HCT116 (cell line): ENCODE measurements at regions not wholly inside any gene's neighbourhood (a gene's known extent, or its start where the extent isn't known, plus 50 kb on each side); places are given as distances from the start of the nearest gene placed in this dataset.

Source experiments
- ATAC-seq: fragments of 200-7000 bp; cut with Tn5 transposase; 2 replicates; pipeline ENCODE4 v1.9.1; 2020; ENCODE audit warnings: mild to moderate bottlenecking, moderate library complexity
- BruUV-seq: library from RNA; stranded (reverse); fragments of 400-500 nt; replicated peaks from 2 replicates; lab custom pipeline; 2021; lab: Mats Ljungman, UMichigan
- CTCF ChIA-PET: fragments of 300-600 bp; sonication (Branson Sonifier 250); formaldehyde crosslinking; loops from one replicate; lab custom pipeline; 2021; ENCODE audit warnings: antibody characterized with exemption; lab: Charles Lee
- POLR2A ChIA-PET: fragments of 300-600, 350-600 bp; sonication (Branson Sonifier 250); formaldehyde crosslinking; loops from one replicate; lab custom pipeline; 2021; ENCODE audit warnings: antibody characterized with exemption; lab: Charles Lee
- RAD21 ChIA-PET, 2 experiments: fragments of 300-600 bp; sonication (Branson Sonifier 250); formaldehyde crosslinking; loops; one replicate each; lab custom pipeline; 2023; ENCODE audit warnings: low total read pairs in 2 of 2; ENCODE audit not compliant: uncharacterized antibody in 2 of 2, unreplicated experiment in 2 of 2, low non-redundant PET in 1 of 2; lab: Charles Lee
- DNase-seq: peaks from one replicate; pipeline ENCODE4 v3.0.0-alpha.2; 2010; ENCODE audit warnings: low read depth, low spot score
- H2AFZ ChIP-seq: fragments of 200-600 bp; shearing (Covaris generic), sonication (generic); 2 replicates; pipeline ENCODE4 v1.6.1; 2017; ENCODE audit warnings: low read depth, mixed run types, mixed read lengths, antibody characterized with exemption, low read length; ENCODE audit not compliant: poor library complexity, severe bottlenecking
- H3K27ac ChIP-seq: 2 replicates; pipeline ENCODE4 v1.5.1; 2012; ENCODE audit warnings: low read depth, low read length
- H3K27me3 ChIP-seq: fragments of 200-600 bp; sonication (generic); 2 replicates; pipeline ENCODE4 v1.6.1; 2016; ENCODE audit warnings: mixed run types, low read length, mixed read lengths; ENCODE audit not compliant: insufficient read depth
- H3K36me3 ChIP-seq, 2 experiments: fragments of 200-500 bp in 1 of 2; fragments of 200-600 bp in 1 of 2; sonication (Bioruptor generic) in 1 of 2; sonication (generic) in 1 of 2; 2 replicates each; pipeline versions ENCODE4 v1.5.1 to v1.6.1; 2014 to 2016; ENCODE audit warnings: low read length in 2 of 2, inconsistent platforms in 1 of 2, mixed read lengths in 1 of 2, mixed run types in 1 of 2; ENCODE audit not compliant: insufficient read depth in 2 of 2, control insufficient read depth in 1 of 2
- H3K4me1 ChIP-seq, 2 experiments: fragments of 200-600 bp in 1 of 2; sonication (generic) in 1 of 2; 2 replicates each; pipeline versions ENCODE4 v1.5.1 to v1.6.1; 2012 to 2017; ENCODE audit warnings: low read length in 2 of 2, inconsistent platforms in 1 of 2, mild to moderate bottlenecking in 1 of 2, mixed read lengths in 1 of 2, mixed run types in 1 of 2, moderate library complexity in 1 of 2; ENCODE audit not compliant: insufficient read depth in 2 of 2, control insufficient read depth in 1 of 2
- H3K4me2 ChIP-seq: fragments of 200-600 bp; sonication (generic); 2 replicates; pipeline ENCODE4 v1.6.1; 2017; ENCODE audit warnings: mixed run types, low read length, mixed read lengths
- H3K4me3 ChIP-seq, 2 experiments: fragments of 200-600 bp in 1 of 2; sonication (generic) in 1 of 2; replicated peaks in 1 of 2; 2 replicates each; pipeline ENCODE4 v1.5.1; 2011 to 2016; ENCODE audit warnings: low read length in 2 of 2, control low read depth in 1 of 2, low read depth in 1 of 2, mild to moderate bottlenecking in 1 of 2, mixed read lengths in 1 of 2, mixed run types in 1 of 2
- H3K79me2 ChIP-seq: fragments of 200-600 bp; sonication (generic); 2 replicates; pipeline ENCODE4 v1.6.1; 2017; ENCODE audit warnings: mild to moderate bottlenecking, mixed run types, low read length, moderate library complexity, mixed read lengths; ENCODE audit not compliant: insufficient read depth
- H3K9ac ChIP-seq: fragments of 200-600 bp; sonication (generic); 2 replicates; pipeline ENCODE4 v1.6.1; 2016; ENCODE audit warnings: low read length, mixed read lengths
- H3K9me2 ChIP-seq: fragments of 200-600 bp; sonication (generic), shearing (Covaris generic); 2 replicates; pipeline ENCODE4 v1.6.1; 2017; ENCODE audit warnings: mixed run types, mild to moderate bottlenecking, moderate library complexity; ENCODE audit not compliant: insufficient read depth
- H3K9me3 ChIP-seq, 2 experiments: fragments of 200-500 bp in 1 of 2; fragments of 200-600 bp in 1 of 2; sonication (Bioruptor generic) in 1 of 2; sonication (generic) in 1 of 2; 2 replicates each; pipeline ENCODE4 v1.6.1; 2014 to 2017; ENCODE audit warnings: low read length in 2 of 2, mixed read lengths in 2 of 2, inconsistent platforms in 1 of 2, low read depth in 1 of 2, mild to moderate bottlenecking in 1 of 2, mixed run types in 1 of 2, moderate library complexity in 1 of 2; ENCODE audit not compliant: control insufficient read depth in 1 of 2, insufficient read depth in 1 of 2
- H4K20me1 ChIP-seq: fragments of 200-600 bp; sonication (generic), shearing (Covaris generic); 2 replicates; pipeline ENCODE4 v1.6.1; 2017; ENCODE audit warnings: mixed run types, mild to moderate bottlenecking, moderate library complexity; ENCODE audit not compliant: insufficient read depth
- JUND ChIP-seq: IDR thresholded peaks from 2 replicates; pipeline ENCODE4 v1.6.1; 2012
- MAX ChIP-seq: IDR thresholded peaks from 2 replicates; pipeline ENCODE4 v1.6.1; 2012
- POLR2A ChIP-seq: IDR thresholded peaks from 2 replicates; pipeline ENCODE4 v1.7.0; 2011; ENCODE audit warnings: borderline replicate concordance; ENCODE audit not compliant: insufficient read depth, insufficient read length; ENCODE audit errors: extremely low read depth
- POLR2AphosphoS5 ChIP-seq: IDR thresholded peaks from 2 replicates; pipeline ENCODE4 v1.6.1; 2011; ENCODE audit warnings: mild to moderate bottlenecking, low read depth, low read length, moderate library complexity
- RAD21 ChIP-seq: IDR thresholded peaks from 2 replicates; pipeline ENCODE4 v1.6.1; 2012; ENCODE audit warnings: low read depth, mild to moderate bottlenecking
- REST ChIP-seq: IDR thresholded peaks from 2 replicates; pipeline ENCODE4 v1.6.1; 2012; ENCODE audit warnings: low read depth
- SP1 ChIP-seq: IDR thresholded peaks from 2 replicates; pipeline ENCODE4 v1.6.1; 2012; ENCODE audit warnings: low read depth
- ZBTB33 ChIP-seq: IDR thresholded peaks from 2 replicates; pipeline ENCODE4 v1.6.1; 2011; ENCODE audit warnings: mild to moderate bottlenecking, low read length, moderate library complexity; ENCODE audit not compliant: insufficient replicate concordance; ENCODE audit errors: extremely low read depth
- intact Hi-C: fragments of 100-400 bp; cut with micrococcal nuclease; formaldehyde crosslinking; loops from 2 replicates; pipeline ENCODE4 v1.10.0; 2022

- no peak for TF ChIP-seq JUND
- no peak for TF ChIP-seq RAD21
- no peak for TF ChIP-seq REST
- no peak for TF ChIP-seq ZBTB33
- no peak for TF ChIP-seq POLR2A
- TF ChIP-seq SP1 = no peak
- TF ChIP-seq MAX = no peak
- no peak for TF ChIP-seq POLR2AphosphoS5
- DNase-seq (no peak), ATAC-seq (no peak)
- H3K27me3 ChIP-seq = no peaks in the 10 kb centered on the region
- ChIA-PET CTCF (no interaction called here), POLR2A (no interaction called here), RAD21 (no interaction called here)
- H3K4me2 ChIP-seq = no peak overlapping the region
- H3K9ac ChIP-seq = no peak overlapping the region
- no peak overlapping the region for H3K4me3 ChIP-seq
- H4K20me1 ChIP-seq = no peaks in the 10 kb centered on the region
- H3K36me3 ChIP-seq = no peaks in the 10 kb centered on the region
- intact Hi-C loops = no loop called here
- H3K27ac ChIP-seq = no peak overlapping the region
- H2AFZ ChIP-seq = no peak overlapping the region
- peaks cover 3 to 7% of the 10 kb centered on the region in 2 experiments; a peak in 3 of 4 replicates for H3K4me1 ChIP-seq
- H3K9me2 ChIP-seq = no peaks in the 10 kb centered on the region
- H3K79me2 ChIP-seq = no peaks in the 10 kb centered on the region
- no TSS peak for BruUV-seq
- no peaks in the 10 kb centered on the region for H3K9me3 ChIP-seq
Observed at GRCh38 chr9:96075111-96075510, 199.6 kb downstream of the ERCC6L2 start.
